Occipital lobe (tissue), 2 donors: ENCODE measurements at regions not wholly inside any gene's neighbourhood (a gene's known extent, or its start where the extent isn't known, plus 50 kb on each side); places are given as distances from the start of the nearest gene placed in this dataset. TPM values are rescaled to one million over a fixed set of nuclear protein-coding genes. Genes with fewer than 3 reads are reported as not detected.

Experiments
- DNase-seq: peaks from one replicate; lab custom pipeline; 2025; lab: John Stamatoyannopoulos, UW
- small RNA-seq: library from RNA; depleted of rRNA; stranded (forward); fragments of <200 nt; gene quantifications from one replicate; pipeline ENCODE3, GENCODE V24; 2014

- DNase-seq: no peak
These were observed 146.6 kb upstream of the POU3F2 start for GRCh38 chr6:98687752-98688151.

- DNase-seq: peak; percentile 11
These were observed 139.1 kb upstream of the POU3F2 start for GRCh38 chr6:98695091-98695801.

- no peak for DNase-seq
These were observed 123.0 kb upstream of the POU3F2 start for GRCh38 chr6:98711380-98711779.

- no peak for DNase-seq
These were observed 118.0 kb upstream of the POU3F2 start for GRCh38 chr6:98716341-98716740.

DNA sequence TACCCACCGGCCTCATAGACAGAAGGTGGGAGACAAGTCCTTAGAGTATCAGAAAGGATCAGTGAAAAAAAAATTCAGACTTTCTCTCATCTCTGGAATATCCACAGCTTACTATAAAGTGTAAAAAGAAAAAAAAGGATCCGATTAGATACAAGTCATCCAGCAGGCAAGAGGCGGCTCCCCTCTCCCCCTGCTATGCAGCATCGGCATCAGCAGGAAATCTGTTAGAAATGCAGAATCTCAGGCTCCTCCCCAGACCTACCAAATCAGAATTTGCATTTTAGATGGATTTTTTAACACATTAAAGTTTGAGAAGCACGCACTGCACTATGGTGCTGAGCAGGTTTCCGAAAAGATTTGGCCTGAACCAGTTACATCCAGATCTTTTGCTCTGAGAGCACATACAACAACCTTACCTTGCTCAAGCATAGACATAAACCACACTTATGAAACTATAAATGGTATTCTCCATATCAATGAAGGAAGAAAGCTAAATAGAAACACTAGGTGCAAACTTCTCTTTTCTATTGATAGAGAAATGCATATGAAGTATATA, 117.0 kb upstream of the POU3F2 start:
- no peak for DNase-seq

DNA sequence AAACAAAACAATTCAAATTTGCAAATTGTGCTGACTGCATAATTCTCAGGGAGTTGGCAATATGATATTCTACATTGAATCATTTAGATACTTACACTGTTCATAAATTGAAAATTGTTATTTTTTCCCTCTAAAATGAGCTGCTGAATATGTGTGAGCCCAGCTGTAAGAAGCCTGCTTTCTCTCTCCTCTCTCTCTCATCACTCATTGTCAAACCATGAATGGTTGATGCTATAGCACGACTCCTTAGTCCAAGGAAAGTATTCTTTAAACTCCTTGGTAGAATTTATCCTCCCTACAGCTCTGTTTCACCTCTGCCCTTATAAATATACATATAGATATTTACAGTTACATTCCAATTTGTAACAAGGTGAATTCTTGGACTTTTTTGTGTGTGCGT, 116.4 kb upstream of the POU3F2 start:
- DNase-seq: no peak

DNA sequence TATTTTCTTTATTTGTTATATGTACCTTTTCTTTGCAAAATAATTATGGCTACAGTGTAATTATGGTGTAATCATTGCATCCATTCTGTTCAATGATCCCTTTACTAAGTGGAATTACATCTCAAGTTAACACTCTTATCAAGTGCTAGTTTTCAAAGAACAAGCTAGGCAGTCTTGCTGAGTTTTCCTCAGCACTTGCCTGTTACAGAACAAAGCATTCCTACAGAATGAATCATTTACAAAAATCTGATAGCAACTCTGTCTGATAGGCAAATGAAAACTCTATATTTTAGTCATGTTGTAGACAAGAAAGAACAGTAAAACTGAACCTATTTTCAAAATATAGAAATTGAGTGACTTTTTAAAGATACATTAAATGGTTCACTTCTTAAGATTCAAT, 109.8 kb upstream of the POU3F2 start:
- no peak for DNase-seq

DNA sequence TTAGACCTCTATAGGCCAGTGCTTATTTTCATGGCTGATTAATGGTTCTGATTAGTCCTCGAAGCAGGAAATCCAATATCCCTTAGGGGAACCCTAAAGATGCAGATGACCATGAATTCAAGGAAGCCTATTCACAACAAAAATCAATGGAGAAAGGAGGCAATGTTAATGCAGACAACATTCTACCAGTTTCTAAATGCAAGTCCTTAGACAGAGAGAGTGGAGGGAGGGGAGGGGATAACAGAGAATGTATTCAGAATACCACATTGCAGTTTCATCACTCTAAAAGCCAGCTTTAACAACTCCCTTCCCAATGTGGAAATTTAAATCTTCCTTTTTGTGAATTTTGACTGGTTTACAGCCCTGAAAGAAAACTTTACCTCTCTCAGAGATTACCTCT, 87.1 kb upstream of the POU3F2 start:
- DNase-seq: no peak

GRCh38 chr6:98747960-98748359, 86.4 kb upstream of the POU3F2 start:
- DNase-seq: no peak

DNA sequence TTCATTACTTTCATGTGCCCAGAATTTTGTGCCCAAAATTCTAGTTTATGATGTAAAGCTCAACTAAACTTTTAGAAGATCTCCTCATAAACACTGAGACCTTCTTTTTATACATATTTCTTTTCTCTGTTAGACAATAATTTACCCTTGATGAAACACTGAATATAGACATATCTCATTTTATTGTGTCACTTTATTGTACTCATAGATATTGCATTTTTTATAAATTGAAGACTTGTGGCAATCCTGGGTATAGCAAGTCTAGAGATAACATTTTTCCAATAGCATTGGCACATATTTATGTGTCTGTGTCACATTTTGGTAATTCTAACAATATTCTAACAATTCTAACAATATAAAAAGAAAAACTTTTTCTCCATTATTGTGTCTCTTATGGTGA, 74.9 kb upstream of the POU3F2 start:
- no peak for DNase-seq

- DNase-seq: no peak
These were observed 69.9 kb upstream of the POU3F2 start for GRCh38 chr6:98764373-98764911.

- no peak for DNase-seq
These were observed 64.8 kb upstream of the POU3F2 start for GRCh38 chr6:98769546-98769945.

GRCh38 chr6:98775205-98775604, 59.2 kb upstream of the POU3F2 start:
- DNase-seq: no peak

DNA sequence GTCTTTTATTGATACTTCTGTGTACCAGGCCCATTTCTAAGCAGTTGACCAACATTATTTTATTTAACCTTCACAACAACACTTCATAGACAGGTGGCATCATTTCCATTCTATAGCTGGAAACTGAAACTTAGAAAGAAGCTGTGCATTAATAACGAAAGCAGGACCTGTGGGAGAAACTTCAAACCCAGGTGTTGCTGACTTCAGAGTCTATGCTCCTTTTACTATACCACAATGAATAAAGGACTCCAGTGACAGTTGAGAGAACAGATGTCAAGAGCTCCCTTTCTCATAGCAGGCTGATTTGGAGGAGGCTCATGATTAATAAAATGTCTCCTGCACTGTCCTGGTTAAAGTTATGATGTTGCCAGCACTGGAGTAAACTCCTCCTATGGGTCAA, 56.6 kb upstream of the POU3F2 start:
- no peak for DNase-seq

DNA sequence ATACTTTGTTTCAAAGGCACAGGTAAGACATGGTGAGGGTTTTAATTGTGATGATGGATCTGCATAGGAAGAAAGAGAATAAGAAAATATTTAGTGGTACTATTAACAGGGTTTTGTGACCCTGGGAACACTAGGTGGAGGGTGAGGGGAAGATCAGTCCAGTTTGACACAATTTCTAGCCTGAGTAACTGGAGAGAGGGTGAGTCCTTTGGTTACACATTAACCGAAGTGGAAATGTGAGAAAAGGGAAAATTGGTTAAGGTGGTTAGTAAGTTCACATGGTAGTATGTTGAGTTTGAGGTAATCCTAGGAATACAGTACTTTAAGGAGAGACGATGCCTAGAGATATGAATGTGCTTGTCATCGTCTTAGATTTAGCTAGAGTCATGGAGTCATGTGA, 54.8 kb upstream of the POU3F2 start:
- DNase-seq: no peak

DNA sequence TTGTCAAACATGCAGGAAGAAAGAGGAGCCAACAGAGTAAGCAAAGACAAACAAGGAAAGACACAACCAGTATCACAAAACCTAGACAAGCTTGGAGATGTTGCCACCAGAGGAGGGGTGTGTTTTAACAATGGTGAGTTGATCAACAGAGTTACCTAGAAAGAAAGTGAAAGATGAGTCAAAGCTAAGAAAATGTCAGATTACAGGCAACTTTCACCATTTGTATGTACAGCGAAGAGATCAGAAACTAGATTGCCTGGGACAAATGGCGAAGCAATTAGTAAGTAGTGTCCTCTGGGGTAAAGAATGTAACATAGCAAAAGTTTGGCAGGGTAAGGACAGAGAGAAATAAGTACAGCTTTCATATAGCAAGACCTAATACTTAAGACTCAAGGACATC, 51.6 kb upstream of the POU3F2 start:
- no peak for DNase-seq

DNA sequence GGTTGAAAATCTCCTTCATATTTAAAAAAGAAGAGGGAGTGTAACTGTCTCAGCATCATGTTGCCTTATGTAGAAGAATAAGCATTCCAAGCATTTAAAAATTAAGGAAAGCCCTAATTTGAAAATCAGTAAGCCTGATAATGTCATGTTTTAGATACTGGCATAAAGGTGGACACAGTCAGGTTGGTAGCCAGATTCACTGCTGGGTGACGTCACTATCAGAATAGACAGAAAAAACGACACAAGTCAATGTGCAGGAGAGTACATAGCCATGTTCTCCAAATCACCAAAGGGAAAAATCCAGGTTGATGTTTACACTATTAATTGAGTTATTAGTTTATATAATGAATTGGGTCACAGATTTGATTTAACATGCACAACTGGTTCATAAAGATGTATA, 50.8 kb upstream of the POU3F2 start:
- DNase-seq: no peak

Small RNAs in the stretch of these regions (small RNA-seq; reads per million reads assigned to genes)
- gene AL589826.1: not detected
- 24.2 reads per million, percentile 94 among the genes with 10 or more reads in this experiment for gene MIR2113
